AML-193 (cell line): ENCODE measurements at regions not wholly inside any gene's neighbourhood (a gene's known extent, or its start where the extent isn't known, plus 50 kb on each side); places are given as distances from the start of the nearest gene placed in this dataset.

Experiments used
- DNase-seq, 2 experiments: peaks; one replicate each; lab custom pipeline; 2025; lab: John Stamatoyannopoulos, UW

GRCh38 chr21:35895598-35895997 is 164.7 kb downstream of the SETD4 start:
- no peak for DNase-seq

GRCh38 chr21:35893156-35893555 is 167.2 kb downstream of the SETD4 start:
- DNase-seq, result no peak

GRCh38 chr21:35886887-35887286 is 173.4 kb downstream of the SETD4 start:
- no peak for DNase-seq

- no peak for DNase-seq
Measured at GRCh38 chr21:35885942-35886541, 174.3 kb downstream of the SETD4 start.

GRCh38 chr21:35882791-35883240 is 177.5 kb downstream of the SETD4 start:
- no peak for DNase-seq

- DNase-seq, result no peak
Measured at GRCh38 chr21:35873441-35873840, 186.9 kb downstream of the SETD4 start.

- no peak for DNase-seq
Measured at GRCh38 chr21:35871906-35872305, 188.4 kb downstream of the SETD4 start.

GRCh38 chr21:35868869-35869223 is 191.5 kb downstream of the SETD4 start:
- DNase-seq, result no peak

- no peak for DNase-seq
Measured at GRCh38 chr21:35868005-35868868, 192.1 kb downstream of the SETD4 start.

GRCh38 chr21:35864039-35864438 is 196.3 kb downstream of the SETD4 start:
- DNase-seq, result no peak

- no peak for DNase-seq
Measured at GRCh38 chr21:35862969-35863368, 197.4 kb downstream of the SETD4 start.

- no peak for DNase-seq
Measured at GRCh38 chr21:35861661-35862060, 198.7 kb downstream of the SETD4 start.

- DNase-seq, result no peak
Measured at GRCh38 chr21:35860189-35860869, 200.0 kb downstream of the SETD4 start.

- DNase-seq, result no peak
Measured at GRCh38 chr21:35859677-35860076, 200.6 kb downstream of the SETD4 start.

- DNase-seq, result no peak
Measured at GRCh38 chr21:35857095-35857494, 203.2 kb downstream of the SETD4 start.

- no peak for DNase-seq
Measured at GRCh38 chr21:35855484-35855883, 204.8 kb downstream of the SETD4 start.

- DNase-seq, result no peak
Measured at GRCh38 chr21:35854281-35854680, 206.0 kb downstream of the SETD4 start.

- no peak for DNase-seq
Measured at GRCh38 chr21:35853321-35854239, 206.7 kb downstream of the SETD4 start.

GRCh38 chr21:35852820-35853219 is 207.5 kb downstream of the SETD4 start:
- no peak for DNase-seq

- DNase-seq, result no peak
Measured at GRCh38 chr21:35850542-35851103, 209.7 kb downstream of the SETD4 start.

- DNase-seq, result no peak
Measured at GRCh38 chr21:35850029-35850428, 210.3 kb downstream of the SETD4 start.

- no peak for DNase-seq
Measured at GRCh38 chr21:35849144-35849543, 211.2 kb downstream of the SETD4 start.
